ENCODE measurements at regions not wholly inside any gene's neighbourhood (a gene's known extent, or its start where the extent isn't known, plus 50 kb on each side); places are given as distances from the start of the nearest gene placed in this dataset.

GRCh38 chrX:101160001-101160400 is 59.6 kb upstream of the DRP2 start:
- DNase-seq: no peak

GRCh38 chrX:101163166-101163565 is 56.4 kb upstream of the DRP2 start:
- DNase-seq: no peak

DNA sequence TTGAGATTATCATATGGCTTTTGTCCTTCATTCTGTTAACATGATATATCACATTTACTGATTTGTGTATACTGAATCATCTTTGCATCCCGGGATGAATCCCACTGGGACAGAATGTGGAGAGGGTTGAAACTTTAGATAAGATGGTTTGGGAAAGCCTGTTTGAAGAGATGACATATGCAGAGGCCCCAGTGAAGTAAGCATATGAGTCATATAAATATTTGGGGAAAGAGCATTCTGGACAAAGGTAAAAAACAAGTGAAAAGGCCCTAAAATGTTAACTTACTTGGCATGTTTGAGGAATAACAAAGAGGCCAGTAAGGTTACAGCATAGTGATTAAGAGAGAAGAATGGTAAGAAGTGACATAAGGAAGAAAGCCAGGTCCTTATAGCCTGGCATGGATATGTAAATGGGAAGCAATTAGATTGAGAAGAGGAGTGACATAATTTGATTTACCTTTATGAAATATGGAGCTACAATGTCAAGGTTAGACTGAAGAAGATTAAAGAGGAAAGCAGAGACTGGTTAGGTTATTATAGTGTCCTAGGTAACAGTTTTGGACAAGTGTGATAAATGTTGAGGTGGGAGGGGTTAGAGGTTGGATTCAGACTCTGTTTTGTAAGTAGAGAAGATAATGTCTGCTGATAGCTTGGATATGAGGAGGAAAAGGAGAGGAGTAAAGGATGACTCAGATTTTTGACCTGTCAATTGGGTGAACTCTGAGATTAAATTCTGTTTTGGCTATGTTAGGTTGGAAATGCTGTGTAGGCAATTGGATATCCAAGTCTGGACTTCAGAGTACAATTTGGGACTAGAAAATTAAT is 54.6 kb upstream of the DRP2 start:
- DNase-seq: peak; percentile 59

Measured in NCI-H226 (cell line).